ENCODE measurements at regions not wholly inside any gene's neighbourhood (a gene's known extent, or its start where the extent isn't known, plus 50 kb on each side); places are given as distances from the start of the nearest gene placed in this dataset.

DNA sequence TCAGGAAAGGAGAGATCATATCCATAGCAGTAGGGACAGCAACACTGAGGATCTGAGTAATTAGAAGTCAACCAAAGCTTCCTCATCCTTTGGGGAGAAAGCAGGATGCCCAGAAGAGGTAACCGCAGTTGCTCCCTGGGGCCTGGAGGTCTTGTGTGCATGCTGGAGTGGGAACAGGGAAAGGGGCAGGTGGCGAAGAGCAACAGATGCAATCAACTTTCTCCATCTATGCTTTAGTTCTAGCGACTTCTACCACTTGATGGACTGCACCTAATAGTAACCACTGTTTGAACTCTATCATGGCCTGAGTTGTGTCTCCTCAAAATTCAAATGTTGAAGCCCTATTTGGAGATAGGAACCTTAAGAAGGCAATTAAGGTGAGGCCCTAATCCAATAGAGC, 503.8 kb downstream of the NPIPA7 start:
- H3K27me3 ChIP-seq (ENCODE audit: low read length): no peaks in the 10 kb centered on the region
- no peaks in the 10 kb centered on the region for H3K36me3 ChIP-seq (ENCODE audit: low read depth, low read length)
- intact Hi-C loops (cut with micrococcal nuclease): no loop called here
- H3K9me2 ChIP-seq (replicated peaks; ENCODE audit: low read length): no peaks in the 10 kb centered on the region
- ChIA-PET POLR2A (ENCODE audit: unreplicated experiment) (no interaction called here), CTCF (no interaction called here)
- ATAC-seq (no peak), DNase-seq (no peak)
- TF ChIP-seq, protein P1, sequence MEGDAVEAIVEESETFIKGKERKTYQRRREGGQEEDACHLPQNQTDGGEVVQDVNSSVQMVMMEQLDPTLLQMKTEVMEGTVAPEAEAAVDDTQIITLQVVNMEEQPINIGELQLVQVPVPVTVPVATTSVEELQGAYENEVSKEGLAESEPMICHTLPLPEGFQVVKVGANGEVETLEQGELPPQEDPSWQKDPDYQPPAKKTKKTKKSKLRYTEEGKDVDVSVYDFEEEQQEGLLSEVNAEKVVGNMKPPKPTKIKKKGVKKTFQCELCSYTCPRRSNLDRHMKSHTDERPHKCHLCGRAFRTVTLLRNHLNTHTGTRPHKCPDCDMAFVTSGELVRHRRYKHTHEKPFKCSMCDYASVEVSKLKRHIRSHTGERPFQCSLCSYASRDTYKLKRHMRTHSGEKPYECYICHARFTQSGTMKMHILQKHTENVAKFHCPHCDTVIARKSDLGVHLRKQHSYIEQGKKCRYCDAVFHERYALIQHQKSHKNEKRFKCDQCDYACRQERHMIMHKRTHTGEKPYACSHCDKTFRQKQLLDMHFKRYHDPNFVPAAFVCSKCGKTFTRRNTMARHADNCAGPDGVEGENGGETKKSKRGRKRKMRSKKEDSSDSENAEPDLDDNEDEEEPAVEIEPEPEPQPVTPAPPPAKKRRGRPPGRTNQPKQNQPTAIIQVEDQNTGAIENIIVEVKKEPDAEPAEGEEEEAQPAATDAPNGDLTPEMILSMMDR (conservative IDR thresholded peaks at IDR 0.05; ENCODE audit: low read depth, low read length): no peak
- no peak for TF ChIP-seq EZH2phosphoT487 (IDR thresholded peaks at IDR 0.05; ENCODE audit: borderline replicate concordance, low read length)
- no peak for TF ChIP-seq EZH2 (IDR thresholded peaks at IDR 0.05; ENCODE audit: low read length, unreplicated experiment)
- no peaks in the 10 kb centered on the region for H3K4me1 ChIP-seq (ENCODE audit: insufficient read depth, low read length)
- H3K9me3 ChIP-seq (ENCODE audit: low read length): no peaks in the 10 kb centered on the region
- BruUV-seq (replicated peaks): no TSS peak
- H3K27ac ChIP-seq (ENCODE audit: low read length): no peak overlapping the region
- H4K20me1 ChIP-seq (ENCODE audit: low read length): no peaks in the 10 kb centered on the region
- no peak overlapping the region for H3K4me2 ChIP-seq (ENCODE audit: low read length)
- no peaks in the 10 kb centered on the region for H3K79me2 ChIP-seq (ENCODE audit: low read length)
- no peak overlapping the region for H3K4me3 ChIP-seq (ENCODE audit: low read length)
- no peaks in the 10 kb centered on the region for H3F3A ChIP-seq (ENCODE audit: low read length, unreplicated experiment)
- H3K9ac ChIP-seq (ENCODE audit: low read length): no peak overlapping the region
- no peak overlapping the region for H2AFZ ChIP-seq (ENCODE audit: low read length)

DNA sequence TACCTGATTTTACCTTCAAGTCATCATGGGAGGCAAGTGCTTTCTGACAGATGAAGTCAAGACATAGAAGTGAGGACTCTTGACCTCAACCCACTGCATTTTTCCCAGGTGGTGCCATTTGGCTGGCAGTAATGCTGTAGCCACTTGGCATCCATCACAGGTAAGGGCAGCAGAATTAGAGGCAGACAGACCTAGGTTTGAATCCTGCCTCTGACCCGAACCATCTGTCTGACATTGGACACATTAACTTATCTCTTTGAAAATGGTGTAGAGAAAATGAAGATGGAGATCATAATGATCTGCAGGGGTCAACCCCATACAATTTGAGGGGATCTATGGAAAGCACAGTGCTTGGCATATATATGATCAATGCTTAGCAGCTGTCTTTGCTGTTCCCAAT, 505.5 kb downstream of the NPIPA7 start:
- no TSS peak for BruUV-seq (replicated peaks)

DNA sequence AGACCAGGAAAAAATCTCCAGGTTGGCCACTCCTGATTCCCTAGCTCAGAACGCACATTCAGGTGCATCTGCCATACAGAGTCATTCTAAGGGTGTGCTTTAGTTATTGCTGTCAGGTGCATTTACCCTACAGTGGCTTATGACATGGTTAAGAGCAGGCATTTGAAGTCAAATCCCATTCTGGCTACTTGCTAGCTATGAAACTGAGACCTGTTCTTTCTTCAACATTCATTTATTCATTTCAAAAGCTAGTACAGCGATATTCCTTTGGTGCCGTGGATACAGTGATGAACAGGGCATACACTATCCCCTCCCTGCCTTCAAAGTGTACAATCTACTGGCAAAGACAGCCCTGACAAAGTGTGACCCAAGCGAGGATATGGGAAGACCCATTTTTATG, 508.3 kb downstream of the NPIPA7 start:
- DNase-seq (no peak), ATAC-seq (no peak)
- no peaks in the 10 kb centered on the region for H3K79me2 ChIP-seq (ENCODE audit: low read length)
- H3K9me2 ChIP-seq (replicated peaks; ENCODE audit: low read length): no peaks in the 10 kb centered on the region
- no TSS peak for BruUV-seq (replicated peaks)
- ChIA-PET POLR2A (ENCODE audit: unreplicated experiment) (no interaction called here), CTCF (no interaction called here)
- TF ChIP-seq EZH2phosphoT487 (IDR thresholded peaks at IDR 0.05; ENCODE audit: borderline replicate concordance, low read length): no peak
- no peak for TF ChIP-seq EZH2 (IDR thresholded peaks at IDR 0.05; ENCODE audit: low read length, unreplicated experiment)
- TF ChIP-seq, protein P1 (conservative IDR thresholded peaks at IDR 0.05; ENCODE audit: low read depth, low read length): no peak
- no peaks in the 10 kb centered on the region for H3K27me3 ChIP-seq (ENCODE audit: low read length)
- H3K4me2 ChIP-seq (ENCODE audit: low read length): no peak overlapping the region
- H2AFZ ChIP-seq (ENCODE audit: low read length): no peak overlapping the region
- intact Hi-C loops (cut with micrococcal nuclease): no loop called here
- H3K4me3 ChIP-seq (ENCODE audit: low read length): no peak overlapping the region
- H3K36me3 ChIP-seq (ENCODE audit: low read depth, low read length): no peaks in the 10 kb centered on the region
- H3F3A ChIP-seq (ENCODE audit: low read length, unreplicated experiment): no peaks in the 10 kb centered on the region
- no peaks in the 10 kb centered on the region for H4K20me1 ChIP-seq (ENCODE audit: low read length)
- no peaks in the 10 kb centered on the region for H3K9me3 ChIP-seq (ENCODE audit: low read length)
- H3K4me1 ChIP-seq (ENCODE audit: insufficient read depth, low read length): no peaks in the 10 kb centered on the region
- H3K27ac ChIP-seq (ENCODE audit: low read length): no peak overlapping the region
- H3K9ac ChIP-seq (ENCODE audit: low read length): no peak overlapping the region

More for the DNA sequence above, 505.5 kb downstream of the NPIPA7 start:
- Histone ChIP-seq H3F3A (ENCODE audit: low read length, unreplicated experiment) (no peaks in the 10 kb centered on the region), H3K9me3 (ENCODE audit: low read length) (no peaks in the 10 kb centered on the region), H3K27ac (ENCODE audit: low read length) (no peak overlapping the region), H3K4me3 (ENCODE audit: low read length) (no peak overlapping the region), H4K20me1 (ENCODE audit: low read length) (no peaks in the 10 kb centered on the region), H3K9ac (ENCODE audit: low read length) (no peak overlapping the region), H3K79me2 (ENCODE audit: low read length) (no peaks in the 10 kb centered on the region), H3K4me2 (ENCODE audit: low read length) (no peak overlapping the region), H3K27me3 (ENCODE audit: low read length) (no peaks in the 10 kb centered on the region), H3K36me3 (ENCODE audit: low read depth, low read length) (no peaks in the 10 kb centered on the region), H3K9me2 (replicated peaks; ENCODE audit: low read length) (no peaks in the 10 kb centered on the region), H2AFZ (ENCODE audit: low read length) (no peak overlapping the region), H3K4me1 (ENCODE audit: insufficient read depth, low read length) (no peaks in the 10 kb centered on the region)
- DNase-seq (no peak), ATAC-seq (no peak)
- intact Hi-C loops (cut with micrococcal nuclease): no loop called here
- TF ChIP-seq, protein P1 (conservative IDR thresholded peaks at IDR 0.05; ENCODE audit: low read depth, low read length): no peak
- POLR2A ChIA-PET (ENCODE audit: unreplicated experiment): no interaction called here
- CTCF ChIA-PET: no interaction called here
